GM12892 (cell line): ENCODE measurements at regions not wholly inside any gene's neighbourhood (a gene's known extent, or its start where the extent isn't known, plus 50 kb on each side); places are given as distances from the start of the nearest gene placed in this dataset.

Source experiments
- DNase-seq: peaks from one replicate; pipeline ENCODE4 v3.0.0; 2011; ENCODE audit not compliant: insufficient read length
- FAIRE-seq: peaks from 2 replicates; lab custom pipeline; 2011; peaks lifted over from hg19 to GRCh38; lab: Jason Lieb, UNC
- POLR2A ChIP-seq: IDR thresholded peaks from 2 replicates; pipeline ENCODE4 v1.6.1; 2011; ENCODE audit warnings: low read depth, low read length, control low read depth
- POLR2AphosphoS5 ChIP-seq: IDR thresholded peaks from 2 replicates; pipeline ENCODE4 v1.6.1; 2011; ENCODE audit warnings: low read depth, low read length, control low read depth
- TAF1 ChIP-seq: IDR thresholded peaks from 2 replicates; pipeline ENCODE4 v1.6.1; 2011; ENCODE audit warnings: low read depth, mild to moderate bottlenecking, control low read depth, low read length, borderline replicate concordance

DNA sequence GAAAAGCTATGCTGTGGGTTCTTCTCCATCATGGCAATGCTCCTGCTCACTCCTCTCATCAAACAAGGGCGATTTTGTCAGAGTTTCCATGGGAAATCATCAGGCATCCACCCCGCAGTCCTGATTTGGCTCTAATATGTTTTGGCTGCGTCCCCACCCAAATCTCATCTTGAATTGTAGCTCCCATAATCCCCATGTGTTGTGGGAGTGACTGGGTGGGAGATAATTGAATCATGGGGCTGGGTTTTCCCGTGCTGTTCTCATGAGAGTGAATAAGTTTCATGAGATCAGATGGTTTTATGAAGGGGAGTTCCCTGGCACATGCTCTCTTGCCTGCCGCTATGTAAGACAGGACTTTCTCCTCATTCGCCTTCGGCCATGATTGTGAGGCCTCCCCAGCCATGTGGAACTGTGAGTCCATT is 163.8 kb downstream of the GADD45G start:
- FAIRE-seq (no peak), DNase-seq (no peak)
- no peak for TF ChIP-seq POLR2A
- TF ChIP-seq TAF1, result no peak
- TF ChIP-seq POLR2AphosphoS5, result no peak

DNA sequence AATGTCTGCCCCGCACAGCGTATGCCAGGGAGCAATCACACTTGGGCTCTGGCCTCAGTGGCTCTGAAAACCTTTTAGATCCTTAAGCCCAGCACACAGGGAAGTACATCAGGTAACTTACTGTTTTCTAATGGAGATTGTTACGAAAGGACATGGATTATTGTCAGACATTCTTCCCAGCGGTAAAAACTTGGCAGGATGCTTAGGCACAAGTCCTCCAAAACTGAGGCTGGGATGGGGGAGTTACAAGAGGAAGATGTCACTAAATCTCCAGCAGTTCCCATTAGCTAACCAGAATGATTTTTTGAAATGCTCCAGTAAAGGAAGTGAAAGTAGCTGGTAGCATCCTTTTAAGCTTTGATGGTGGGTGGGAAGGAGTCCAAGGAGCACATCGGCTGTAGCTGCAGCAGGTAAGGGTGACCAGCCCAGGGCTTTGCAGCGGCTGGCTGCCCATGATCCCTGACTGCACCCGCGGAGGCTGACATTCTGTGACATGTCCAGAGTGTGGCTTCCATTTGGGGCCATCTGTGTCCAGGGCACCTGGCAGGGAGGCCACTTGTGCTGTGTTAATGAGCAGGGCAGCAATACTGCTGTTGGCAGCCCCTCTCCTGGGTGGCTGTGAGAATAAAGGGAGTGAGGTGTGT is 165.8 kb downstream of the GADD45G start:
- FAIRE-seq (peak; percentile 54), DNase-seq (no peak)
- no peak for TF ChIP-seq TAF1
- TF ChIP-seq POLR2AphosphoS5, result no peak
- TF ChIP-seq POLR2A, result no peak

DNA sequence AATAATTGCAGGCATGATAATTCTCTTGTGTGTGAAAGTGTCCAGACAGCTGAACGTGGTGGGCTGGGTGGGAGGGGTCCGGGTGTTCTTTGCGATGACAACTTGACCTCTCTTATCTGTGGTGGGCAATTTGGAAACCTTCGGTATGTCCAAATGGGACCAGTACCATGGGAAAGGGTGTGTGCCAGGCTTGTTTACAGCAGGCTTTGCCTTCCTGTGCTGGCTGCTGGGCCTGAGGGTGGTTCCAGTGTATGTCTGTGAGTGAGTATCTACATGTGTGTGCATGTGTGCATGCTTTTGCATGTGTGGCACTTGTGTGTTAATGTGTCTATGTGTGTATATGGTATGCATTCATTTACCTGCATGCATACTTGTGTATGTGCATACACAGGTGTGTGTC is 166.4 kb downstream of the GADD45G start:
- no peak for TF ChIP-seq TAF1
- TF ChIP-seq POLR2AphosphoS5, result no peak
- no peak for TF ChIP-seq POLR2A
- no peak for FAIRE-seq
- DNase-seq, result no peak

DNA sequence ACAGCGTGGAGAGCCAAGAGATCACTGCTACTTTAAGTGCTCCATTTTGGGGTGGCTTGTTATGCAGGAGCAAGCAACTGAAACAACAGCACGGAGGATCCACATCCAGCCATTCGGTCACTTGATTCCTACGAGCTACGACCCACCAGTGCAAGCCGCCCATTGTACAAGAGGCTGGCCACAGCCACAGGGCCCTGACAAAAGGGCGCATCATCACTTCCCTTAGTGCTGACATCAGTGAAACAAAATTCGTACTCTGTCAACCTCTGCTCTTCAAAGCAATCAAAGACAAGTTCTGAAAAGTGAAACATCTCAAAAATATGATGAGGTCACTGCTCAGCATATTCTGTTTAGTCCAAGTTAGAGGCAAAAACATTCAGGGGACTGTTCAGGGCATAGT is 168.4 kb downstream of the GADD45G start:
- no peak for FAIRE-seq
- no peak for TF ChIP-seq POLR2AphosphoS5
- TF ChIP-seq POLR2A, result no peak
- TF ChIP-seq TAF1, result no peak

DNA sequence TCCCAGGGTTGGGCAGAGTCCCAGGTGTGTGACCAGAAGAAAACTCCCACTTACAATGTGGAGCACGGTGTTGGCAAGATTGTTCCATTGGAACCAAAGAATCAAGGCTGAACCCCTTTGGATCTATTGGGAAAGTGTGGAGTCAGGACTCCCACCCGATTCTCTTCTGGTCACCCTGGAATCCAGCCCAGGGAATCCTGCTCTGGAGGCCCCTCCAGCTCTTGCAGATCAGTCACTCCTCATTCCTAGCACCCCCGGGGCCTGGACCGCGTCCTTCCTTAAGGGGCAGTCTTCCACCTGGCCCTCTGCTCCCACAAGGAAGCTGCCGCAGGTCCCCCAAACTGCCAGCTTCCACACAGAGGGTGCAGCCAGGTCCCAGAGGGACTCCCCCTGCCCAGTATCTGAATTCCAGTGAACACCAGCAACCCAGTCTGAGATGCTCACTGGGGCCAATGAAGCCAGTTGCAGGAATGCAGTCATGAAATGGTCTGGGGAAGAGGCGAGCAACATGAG is 170.1 kb downstream of the GADD45G start:
- FAIRE-seq (no peak), DNase-seq (no peak)
- TF ChIP-seq POLR2A, result no peak
- TF ChIP-seq TAF1, result no peak
- no peak for TF ChIP-seq POLR2AphosphoS5

More for the DNA sequence above, 168.4 kb downstream of the GADD45G start:
- no peak for DNase-seq

DNA sequence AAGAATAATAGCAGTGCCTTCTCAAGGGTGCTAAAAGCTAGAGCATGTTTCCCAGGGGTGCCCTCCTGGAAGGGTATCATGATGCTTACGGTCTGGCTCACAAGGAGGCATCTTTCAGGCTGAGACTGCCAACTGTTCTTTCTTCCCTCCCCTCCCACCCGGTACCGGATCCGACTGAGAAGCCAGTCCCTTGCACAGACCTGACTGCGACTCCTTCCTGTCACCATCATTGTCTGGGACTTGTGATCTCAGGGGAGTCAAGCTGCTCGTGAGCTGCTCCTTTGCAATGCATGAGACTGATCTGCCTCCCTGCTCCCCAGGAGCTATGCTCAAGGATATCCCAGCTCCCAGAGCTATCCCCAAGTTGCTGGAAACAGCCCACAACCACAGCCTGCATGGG is 170.8 kb downstream of the GADD45G start:
- FAIRE-seq (no peak), DNase-seq (no peak)
- TF ChIP-seq POLR2A, result no peak
- no peak for TF ChIP-seq POLR2AphosphoS5
- TF ChIP-seq TAF1, result no peak

DNA sequence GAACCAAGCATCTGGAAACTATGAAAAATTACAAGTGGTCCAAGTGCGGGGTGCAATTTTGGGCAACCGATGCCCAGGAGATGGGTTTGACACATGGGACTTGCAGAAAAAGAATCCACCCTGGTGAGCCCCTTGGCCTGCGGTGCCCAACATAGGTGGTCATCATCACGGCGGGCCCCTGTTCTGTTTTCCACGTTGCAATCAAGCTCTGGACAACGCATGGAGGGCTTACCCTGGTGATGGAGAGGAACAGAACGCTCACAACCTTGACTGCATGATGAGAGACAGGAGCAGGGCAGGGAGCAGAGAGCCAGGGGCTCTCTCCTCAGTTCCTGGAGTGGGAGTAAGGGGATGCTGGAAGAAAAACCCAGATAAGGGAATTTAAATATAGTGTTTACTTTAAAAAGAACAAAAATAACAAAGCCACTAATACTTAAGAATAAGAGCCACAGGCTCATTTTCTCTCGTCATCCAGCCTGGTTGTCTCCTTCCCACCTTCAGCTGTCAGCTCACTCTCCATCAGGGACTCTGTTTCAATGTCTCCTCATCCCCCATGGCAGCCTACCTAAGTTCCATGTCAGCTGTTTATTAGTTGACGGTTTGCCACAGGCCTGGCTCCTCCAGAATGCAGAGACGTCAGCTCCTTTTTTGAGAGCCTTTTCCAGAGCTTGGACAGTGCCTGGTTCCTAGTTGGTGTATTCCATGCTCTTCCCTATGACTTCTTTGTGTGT is 172.1 kb downstream of the GADD45G start:
- TF ChIP-seq POLR2A, result no peak
- TF ChIP-seq POLR2AphosphoS5, result no peak
- no peak for TF ChIP-seq TAF1
- no peak for FAIRE-seq
- DNase-seq, result no peak

DNA sequence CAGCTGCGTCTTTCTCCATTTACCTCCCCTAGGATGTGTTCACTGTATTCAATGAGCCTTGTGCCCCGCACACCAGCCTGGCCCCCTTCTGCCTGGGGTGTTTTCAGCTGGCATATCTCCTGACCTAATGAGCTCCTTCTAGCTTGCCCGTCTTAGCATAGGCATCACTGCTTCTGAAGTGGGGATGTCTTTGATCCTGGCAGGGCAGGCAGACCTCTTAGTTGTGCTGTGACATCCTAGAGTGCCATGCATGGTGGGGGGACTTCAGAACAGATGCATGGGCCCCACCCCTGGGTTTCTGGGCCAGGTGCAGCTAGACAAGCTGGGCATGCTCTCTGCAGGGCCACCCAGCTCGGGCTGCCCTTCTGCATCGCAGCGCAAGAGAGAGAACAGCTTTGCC is 172.7 kb downstream of the GADD45G start:
- FAIRE-seq, result no peak
- no peak for DNase-seq
- TF ChIP-seq POLR2AphosphoS5 (no peak), POLR2A (no peak), TAF1 (no peak)

DNA sequence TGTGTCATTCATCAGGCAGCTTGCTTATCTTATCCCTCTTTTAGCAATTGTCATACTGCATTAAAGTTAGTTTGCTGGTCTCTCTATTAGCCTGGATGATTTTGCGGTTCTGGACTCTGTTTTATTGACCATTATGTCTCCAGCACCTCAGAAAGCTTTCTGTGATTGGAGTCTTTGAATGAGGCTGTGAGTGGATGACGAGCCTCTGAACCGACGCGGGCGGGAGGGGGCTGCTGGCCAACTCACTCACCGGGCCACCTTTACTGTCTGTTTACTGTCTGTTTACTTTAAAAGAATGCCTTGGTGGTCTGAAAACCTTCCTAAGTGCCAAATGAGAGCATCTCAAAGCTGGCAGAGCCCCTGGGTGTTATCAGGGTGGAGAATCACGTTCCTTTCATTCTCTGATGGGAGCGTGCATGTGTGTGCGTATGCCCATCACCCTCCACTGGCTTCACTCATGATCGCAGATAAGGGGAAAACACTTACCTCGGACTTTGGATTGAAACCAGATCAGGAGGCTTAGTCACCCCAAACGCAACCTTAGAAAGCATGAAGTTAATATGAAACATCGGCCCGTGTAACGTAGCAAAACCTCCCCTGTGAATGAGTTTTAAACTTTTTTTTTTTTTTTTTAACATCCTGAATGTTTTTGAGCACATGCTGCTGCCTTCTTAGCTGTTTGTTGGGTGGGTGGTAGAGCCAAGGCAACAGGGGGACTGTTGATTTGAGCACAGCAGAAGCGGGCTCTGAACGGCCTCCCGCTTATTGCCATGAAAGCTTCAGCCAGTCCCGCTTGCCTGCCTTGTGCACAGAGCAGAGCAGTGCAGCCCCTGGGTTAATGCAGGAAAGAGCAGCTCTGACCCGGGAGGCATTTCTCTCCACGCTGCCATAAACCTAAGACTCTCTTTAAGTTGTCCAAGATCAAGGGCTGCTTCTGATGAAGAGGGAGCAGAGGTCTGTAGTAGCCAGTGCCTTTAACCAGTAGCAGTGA is 173.6 kb downstream of the GADD45G start:
- no peak for FAIRE-seq
- no peak for DNase-seq
- TF ChIP-seq POLR2A (no peak), TAF1 (no peak), POLR2AphosphoS5 (no peak)

DNA sequence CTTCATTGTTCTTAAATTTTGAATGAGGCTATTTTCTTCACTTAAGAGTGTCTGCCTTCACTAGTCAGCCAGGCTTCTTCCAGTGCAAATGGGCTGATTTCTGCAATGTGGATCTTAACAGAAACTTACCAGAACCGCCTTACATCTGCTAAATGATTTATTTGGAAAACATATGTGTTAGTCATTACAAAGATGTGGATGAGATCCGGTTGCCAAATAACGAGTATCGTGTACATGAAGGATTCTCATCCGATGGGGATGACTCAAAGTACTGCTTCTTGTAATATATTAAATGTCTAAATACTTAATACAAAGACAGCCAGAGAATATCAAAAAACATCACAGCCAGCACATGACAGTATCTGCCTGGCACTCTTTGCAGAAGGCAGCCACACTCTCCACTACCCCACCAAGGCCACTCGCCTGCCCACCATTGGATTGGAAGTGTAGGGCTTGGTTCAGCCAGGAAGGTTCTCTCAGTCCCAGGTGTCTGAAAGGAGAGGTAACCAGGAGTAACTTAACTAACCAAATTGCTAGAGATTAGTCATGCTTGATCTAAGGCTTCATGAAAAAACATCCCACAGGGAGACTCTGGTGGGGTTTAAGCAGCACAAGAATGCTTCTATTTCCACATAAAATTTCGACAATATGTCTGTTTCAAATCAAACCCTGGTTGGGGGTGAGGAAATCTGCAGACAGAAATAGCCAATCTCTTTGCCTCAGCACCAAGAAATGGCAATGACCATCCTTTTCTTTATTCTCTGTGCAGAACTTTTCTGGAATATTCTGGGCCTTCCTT is 174.8 kb downstream of the GADD45G start:
- DNase-seq, result no peak
- no peak for TF ChIP-seq TAF1
- TF ChIP-seq POLR2A, result no peak
- FAIRE-seq, result no peak
